ENCODE measurements at regions not wholly inside any gene's neighbourhood (a gene's known extent, or its start where the extent isn't known, plus 50 kb on each side); places are given as distances from the start of the nearest gene placed in this dataset.
"Not testable (repeated sequence)": the region's sequence is repeated elsewhere in the genome, so short reads cannot be mapped to it uniquely, and the experiment has no call there.

- Histone ChIP-seq H3K27ac (ENCODE audit: low read depth in 1 of 2, low read length in 1 of 2) (no peak overlapping the region), H3K4me1 (ENCODE audit: control insufficient read depth in 5 of 5, insufficient read depth in 5 of 5, low read length in 5 of 5) (no peaks in the 10 kb centered on the region), H3K27me3 (ENCODE audit: control insufficient read depth in 3 of 3, insufficient read depth in 3 of 3, low read length in 2 of 3) (no peaks in the 10 kb centered on the region), H3K36me3 (ENCODE audit: control insufficient read depth in 4 of 4, insufficient read depth in 4 of 4, low read length in 4 of 4) (no peaks in the 10 kb centered on the region), H3K9me3 (ENCODE audit: control insufficient read depth in 4 of 4, insufficient read depth in 3 of 4, low read length in 3 of 4) (peaks cover 0 to 3% (median 0%) of the 10 kb centered on the region in 4 donors), H3K9ac (ENCODE audit: insufficient read depth in 1 of 2, low read length in 2 of 2) (no peak overlapping the region), H3K4me3 (no peak overlapping the region)
- DNase-seq (no peak), ATAC-seq (ENCODE audit: insufficient read depth, low FRiP score) (no peak)
- WGBS, 2 donors = 85 to 94% methylated on average over 2 of the region's 2 CpGs
- TF ChIP-seq CTCF (IDR thresholded peaks at IDR 0.05; ENCODE audit: control extremely low read depth, extremely low read depth) = no peak
These were observed 737.9 kb downstream of the GALC start for GRCh38 chr14:87255058-87255457.

- H3K9me3 ChIP-seq (ENCODE audit: control insufficient read depth in 4 of 4, insufficient read depth in 3 of 4, low read length in 3 of 4) = peaks cover 0 to 3% (median 0%) of the 10 kb centered on the region in 4 donors
- TF ChIP-seq CTCF (IDR thresholded peaks at IDR 0.05; ENCODE audit: control extremely low read depth, extremely low read depth) = no peak
- DNase-seq (no peak), ATAC-seq (ENCODE audit: insufficient read depth, low FRiP score) (no peak)
- no peaks in the 10 kb centered on the region for H3K36me3 ChIP-seq (ENCODE audit: control insufficient read depth in 4 of 4, insufficient read depth in 4 of 4, low read length in 4 of 4)
- H3K4me3 ChIP-seq = no peak overlapping the region
- no peaks in the 10 kb centered on the region for H3K27me3 ChIP-seq (ENCODE audit: control insufficient read depth in 3 of 3, insufficient read depth in 3 of 3, low read length in 2 of 3)
- 44 to 73% methylated on average over 4 of the region's 4 CpGs for WGBS, 2 donors
- no peak overlapping the region for H3K27ac ChIP-seq (ENCODE audit: low read depth in 1 of 2, low read length in 1 of 2)
- no peaks in the 10 kb centered on the region for H3K4me1 ChIP-seq (ENCODE audit: control insufficient read depth in 5 of 5, insufficient read depth in 5 of 5, low read length in 5 of 5)
- H3K9ac ChIP-seq (ENCODE audit: insufficient read depth in 1 of 2, low read length in 2 of 2) = no peak overlapping the region
These were observed 738.6 kb downstream of the GALC start for GRCh38 chr14:87254331-87254874.

GRCh38 chr14:87253791-87254190 lies 739.2 kb downstream of the GALC start:
- not testable (repeated sequence) for ATAC-seq (ENCODE audit: insufficient read depth, low FRiP score); H3K9ac ChIP-seq (ENCODE audit: insufficient read depth in 1 of 2, low read length in 2 of 2); DNase-seq; H3K27me3 ChIP-seq (ENCODE audit: control insufficient read depth in 3 of 3, insufficient read depth in 3 of 3, low read length in 2 of 3); H3K36me3 ChIP-seq (ENCODE audit: control insufficient read depth in 4 of 4, insufficient read depth in 4 of 4, low read length in 4 of 4); H3K4me1 ChIP-seq (ENCODE audit: control insufficient read depth in 5 of 5, insufficient read depth in 5 of 5, low read length in 5 of 5); H3K27ac ChIP-seq (ENCODE audit: low read depth in 1 of 2, low read length in 1 of 2); H3K4me3 ChIP-seq; H3K9me3 ChIP-seq (ENCODE audit: control insufficient read depth in 4 of 4, insufficient read depth in 3 of 4, low read length in 3 of 4)
- 59 to 69% methylated on average over 3 of the region's 3 CpGs for WGBS, 2 donors

- ATAC-seq (ENCODE audit: insufficient read depth, low FRiP score) = no peak
- Histone ChIP-seq H3K9me3 (ENCODE audit: control insufficient read depth in 4 of 4, insufficient read depth in 3 of 4, low read length in 3 of 4) (no peaks in the 10 kb centered on the region), H3K4me1 (ENCODE audit: control insufficient read depth in 5 of 5, insufficient read depth in 5 of 5, low read length in 5 of 5) (no peaks in the 10 kb centered on the region), H3K27me3 (ENCODE audit: control insufficient read depth in 3 of 3, insufficient read depth in 3 of 3, low read length in 2 of 3) (no peaks in the 10 kb centered on the region), H3K27ac (ENCODE audit: low read depth in 1 of 2, low read length in 1 of 2) (no peak overlapping the region), H3K9ac (ENCODE audit: insufficient read depth in 1 of 2, low read length in 2 of 2) (no peak overlapping the region), H3K36me3 (ENCODE audit: control insufficient read depth in 4 of 4, insufficient read depth in 4 of 4, low read length in 4 of 4) (no peaks in the 10 kb centered on the region), H3K4me3 (no peak overlapping the region)
- 55 to 72% methylated on average over 5 of the region's 5 CpGs for WGBS, 2 donors
- no peak for DNase-seq
- no peak for TF ChIP-seq CTCF (IDR thresholded peaks at IDR 0.05; ENCODE audit: control extremely low read depth, extremely low read depth)
These were observed 740.9 kb downstream of the GALC start for GRCh38 chr14:87252103-87252502.
